Stimulated activated naive CD8-positive, alpha-beta T cell treated with anti-CD3 and anti-CD28 coated beads, Interleukin-15, Interleukin-2, amounts not matched to agents 100 U/mL and 50 U/mL, for 24 hours (primary cell): ENCODE measurements at regions not wholly inside any gene's neighbourhood (a gene's known extent, or its start where the extent isn't known, plus 50 kb on each side); places are given as distances from the start of the nearest gene placed in this dataset.
"Not testable (repeated sequence)": the region's sequence is repeated elsewhere in the genome, so short reads cannot be mapped to it uniquely, and the experiment has no call there.

Experiments
- ATAC-seq: fragments of 150-1000 bp; cut with Tn5 transposase; one replicate; pipeline ENCODE4 v1.10.0; 2021
- DNase-seq: peaks from one replicate; pipeline ENCODE4 v3.0.0; 2021

GRCh38 chr7:69439636-69440325 lies 158.5 kb upstream of the AUTS2 start:
- no peak for DNase-seq

DNA sequence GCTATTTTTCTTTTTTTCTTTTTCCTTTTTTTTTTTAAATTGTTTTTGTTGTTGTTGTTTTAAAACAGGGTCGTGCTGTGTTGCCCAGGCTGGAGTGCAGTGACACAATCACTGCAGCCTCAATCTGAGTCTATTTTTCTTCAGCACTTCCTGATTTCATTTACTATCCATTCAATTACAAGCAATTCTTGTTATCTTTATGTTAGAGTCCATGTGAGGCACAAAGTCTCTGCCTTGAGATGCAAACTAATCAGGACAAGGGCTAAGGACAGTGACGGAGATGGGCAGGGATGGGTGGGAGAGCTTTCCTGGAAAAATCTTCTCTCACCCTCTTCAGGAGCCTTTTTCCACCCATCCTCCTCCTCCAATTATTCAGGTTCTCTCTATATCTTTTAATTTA lies 157.3 kb upstream of the AUTS2 start:
- no peak for ATAC-seq
- no peak for DNase-seq

More at GRCh38 chr7:69439636-69440325, 158.5 kb upstream of the AUTS2 start:
- ATAC-seq, result no peak

DNA sequence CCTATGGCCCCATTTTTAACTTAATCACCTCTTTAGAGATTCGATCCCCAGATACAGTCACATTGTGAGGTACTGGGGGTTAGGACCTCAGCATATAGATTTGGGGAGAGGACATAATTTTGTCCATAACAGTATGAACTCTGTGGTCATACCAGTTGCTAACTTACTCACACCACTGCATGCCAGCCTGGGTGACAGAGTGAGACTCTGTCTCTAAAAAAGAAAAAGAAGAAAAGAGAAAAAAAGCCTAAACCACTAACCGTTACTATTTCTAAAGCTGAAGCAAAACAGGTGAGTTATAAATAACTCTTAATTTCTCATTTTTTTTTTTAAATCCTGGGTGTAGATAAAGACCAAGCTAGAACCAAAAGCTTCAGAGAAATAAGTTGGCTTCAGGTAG lies 155.1 kb upstream of the AUTS2 start:
- DNase-seq (no peak), ATAC-seq (no peak)

- ATAC-seq, result no peak
These were observed 152.7 kb upstream of the AUTS2 start for GRCh38 chr7:69445541-69445940.

GRCh38 chr7:69446213-69446612 lies 152.1 kb upstream of the AUTS2 start:
- not testable (repeated sequence) for ATAC-seq, DNase-seq

More at GRCh38 chr7:69445541-69445940, 152.7 kb upstream of the AUTS2 start:
- no peak for DNase-seq

DNA sequence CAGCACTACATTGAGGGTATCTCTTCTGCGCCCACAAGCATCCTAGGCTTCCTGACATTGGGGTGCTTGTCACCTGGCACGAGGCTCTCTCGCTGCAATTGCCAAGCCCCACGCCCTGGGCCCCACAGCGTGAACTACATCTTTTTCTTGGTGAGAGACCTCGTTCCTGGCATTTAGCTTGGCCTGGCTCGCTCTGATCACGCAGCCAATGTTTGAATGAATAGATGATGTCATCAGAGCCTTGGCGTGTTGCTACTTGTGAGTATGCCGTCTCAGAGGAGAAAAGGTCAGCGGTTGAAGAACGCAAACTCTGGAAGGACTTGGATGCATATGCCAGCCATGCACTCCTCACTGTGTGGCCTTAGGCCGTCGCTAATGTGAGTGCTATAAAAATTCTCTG lies 150.2 kb upstream of the AUTS2 start:
- no peak for DNase-seq
- ATAC-seq, result no peak

DNA sequence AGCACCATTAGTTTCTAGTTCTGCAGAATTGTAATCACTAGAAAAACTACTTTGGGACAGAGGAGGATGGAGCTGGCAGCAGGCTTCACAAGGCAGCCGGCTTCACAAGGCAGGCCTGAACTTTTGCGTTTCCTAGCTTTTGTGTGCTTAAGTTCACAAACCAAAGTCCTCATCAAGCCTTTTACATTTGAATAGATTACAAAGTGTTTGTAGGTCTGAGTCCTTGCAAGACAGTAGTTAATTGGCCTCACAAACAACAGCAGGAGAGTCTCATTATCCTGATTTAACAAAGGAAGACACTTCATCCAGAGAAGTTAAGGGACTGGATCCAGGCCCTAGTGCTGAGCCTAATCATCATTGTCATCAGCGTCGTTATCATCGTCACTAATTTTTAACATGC lies 147.8 kb upstream of the AUTS2 start:
- DNase-seq, result no peak
- no peak for ATAC-seq

DNA sequence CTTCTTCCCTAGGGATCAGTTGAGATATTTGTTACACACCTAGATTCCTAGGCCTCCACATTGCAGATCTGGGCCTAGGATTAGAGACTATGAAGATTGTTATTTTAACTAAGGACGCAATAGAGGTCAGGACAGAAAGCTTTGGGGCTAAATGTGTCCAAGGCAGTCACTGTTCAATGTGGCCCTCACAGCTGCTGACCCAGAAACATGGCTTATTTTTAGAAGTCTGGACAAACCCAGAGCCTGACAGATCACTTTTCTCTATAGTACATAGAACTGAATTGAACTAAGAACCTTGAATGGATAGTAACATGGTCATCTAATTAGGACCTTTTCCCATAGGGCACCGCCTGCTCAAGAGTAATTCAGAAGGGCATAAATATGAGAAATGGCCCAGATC lies 146.6 kb upstream of the AUTS2 start:
- DNase-seq (no peak), ATAC-seq (no peak)

GRCh38 chr7:69452797-69453196 lies 145.5 kb upstream of the AUTS2 start:
- no peak for ATAC-seq

GRCh38 chr7:69457595-69458504 lies 140.4 kb upstream of the AUTS2 start:
- ATAC-seq (no peak), DNase-seq (no peak)

More at GRCh38 chr7:69452797-69453196, 145.5 kb upstream of the AUTS2 start:
- DNase-seq, result no peak

GRCh38 chr7:69464035-69464434 lies 134.2 kb upstream of the AUTS2 start:
- no peak for ATAC-seq
- no peak for DNase-seq

- no peak for DNase-seq
These were observed 133.0 kb upstream of the AUTS2 start for GRCh38 chr7:69465262-69465661.

GRCh38 chr7:69467826-69468225 lies 130.4 kb upstream of the AUTS2 start:
- ATAC-seq (no peak), DNase-seq (no peak)

More at GRCh38 chr7:69465262-69465661, 133.0 kb upstream of the AUTS2 start:
- no peak for ATAC-seq

DNA sequence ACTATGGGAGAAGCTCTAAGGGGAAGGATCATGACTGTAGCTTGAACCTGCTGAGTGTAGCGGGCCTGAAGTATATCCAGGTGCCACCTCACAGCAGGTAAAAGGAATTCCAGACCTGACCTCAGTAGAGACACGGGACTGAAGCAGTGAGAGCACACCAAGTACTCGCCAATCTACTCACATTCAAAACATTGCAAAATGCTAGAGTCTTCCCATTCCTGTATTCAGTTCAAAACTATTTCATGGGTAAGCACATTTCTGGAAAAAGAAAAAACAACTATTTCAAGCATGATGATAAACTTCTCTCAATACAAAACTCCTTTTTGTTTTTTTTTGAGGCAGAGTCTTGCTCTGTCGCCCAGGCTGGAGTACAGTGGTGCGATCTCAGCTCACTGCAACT lies 121.9 kb upstream of the AUTS2 start:
- ATAC-seq (no peak), DNase-seq (no peak)

- no peak for DNase-seq
- ATAC-seq, result no peak
These were observed 115.6 kb upstream of the AUTS2 start for GRCh38 chr7:69482676-69483075.

DNA sequence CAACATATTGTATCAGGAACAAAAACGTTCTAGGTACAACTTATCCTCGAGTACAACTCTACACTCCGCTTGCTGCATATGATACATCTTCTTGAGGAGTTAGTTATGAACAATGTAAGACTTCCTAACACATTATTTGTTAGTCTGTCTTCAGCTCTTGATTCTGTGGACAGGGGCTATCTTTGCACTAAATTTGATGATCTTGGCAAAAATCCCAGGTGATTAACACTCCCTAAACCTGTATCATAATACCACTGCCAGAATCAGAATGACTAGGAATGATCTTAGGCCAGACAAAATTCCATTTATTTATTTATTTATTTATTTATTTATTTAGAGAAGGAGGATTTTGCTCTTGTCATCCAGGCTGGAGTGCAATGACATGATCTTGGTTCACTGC lies 108.7 kb upstream of the AUTS2 start:
- DNase-seq, result no peak
- no peak for ATAC-seq

GRCh38 chr7:69498671-69499070 lies 99.6 kb upstream of the AUTS2 start:
- ATAC-seq (no peak), DNase-seq (no peak)

DNA sequence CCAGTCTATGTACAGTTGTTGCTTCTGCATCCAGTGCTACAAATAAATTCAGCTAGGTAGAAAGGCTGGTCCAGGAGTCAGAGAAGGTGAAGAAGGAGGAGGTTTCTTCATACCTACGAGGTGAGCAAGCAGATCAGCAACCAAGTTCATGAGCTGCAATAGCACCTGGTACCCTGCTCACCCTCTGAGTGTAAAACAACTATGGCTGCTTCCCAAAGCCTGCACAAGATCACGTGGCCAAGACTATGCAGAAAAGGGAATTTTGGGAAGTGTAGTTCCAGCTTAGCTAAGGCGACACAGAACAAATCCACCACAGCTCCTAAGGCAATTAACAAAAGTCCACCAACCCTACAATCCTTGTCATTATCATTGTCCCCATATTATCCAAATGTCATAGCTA lies 95.9 kb upstream of the AUTS2 start:
- ATAC-seq (no peak), DNase-seq (no peak)

- ATAC-seq, result no peak
These were observed 93.4 kb upstream of the AUTS2 start for GRCh38 chr7:69504733-69505420.

GRCh38 chr7:69508736-69509135 lies 89.5 kb upstream of the AUTS2 start:
- DNase-seq, result no peak
- no peak for ATAC-seq

More at GRCh38 chr7:69504733-69505420, 93.4 kb upstream of the AUTS2 start:
- no peak for DNase-seq

DNA sequence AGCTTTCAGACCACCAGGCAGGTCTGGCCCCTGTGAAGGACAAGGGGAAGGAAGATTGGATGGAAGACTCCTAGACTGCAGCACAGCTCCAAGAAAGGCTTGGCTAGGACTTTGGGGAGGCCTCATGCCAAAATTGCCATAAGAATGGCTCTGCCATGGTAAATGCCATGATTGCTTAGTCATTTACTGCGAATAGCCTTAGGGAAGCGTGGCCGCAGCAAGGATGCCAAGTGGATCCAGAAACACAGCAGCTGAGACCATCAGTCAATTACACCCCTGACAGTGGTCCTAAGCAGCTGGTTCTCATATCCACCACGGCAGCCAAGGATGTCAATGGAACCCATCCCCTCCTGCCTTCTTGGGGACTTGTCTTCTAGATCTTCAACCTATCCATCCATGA lies 88.2 kb upstream of the AUTS2 start:
- no peak for ATAC-seq
- no peak for DNase-seq

DNA sequence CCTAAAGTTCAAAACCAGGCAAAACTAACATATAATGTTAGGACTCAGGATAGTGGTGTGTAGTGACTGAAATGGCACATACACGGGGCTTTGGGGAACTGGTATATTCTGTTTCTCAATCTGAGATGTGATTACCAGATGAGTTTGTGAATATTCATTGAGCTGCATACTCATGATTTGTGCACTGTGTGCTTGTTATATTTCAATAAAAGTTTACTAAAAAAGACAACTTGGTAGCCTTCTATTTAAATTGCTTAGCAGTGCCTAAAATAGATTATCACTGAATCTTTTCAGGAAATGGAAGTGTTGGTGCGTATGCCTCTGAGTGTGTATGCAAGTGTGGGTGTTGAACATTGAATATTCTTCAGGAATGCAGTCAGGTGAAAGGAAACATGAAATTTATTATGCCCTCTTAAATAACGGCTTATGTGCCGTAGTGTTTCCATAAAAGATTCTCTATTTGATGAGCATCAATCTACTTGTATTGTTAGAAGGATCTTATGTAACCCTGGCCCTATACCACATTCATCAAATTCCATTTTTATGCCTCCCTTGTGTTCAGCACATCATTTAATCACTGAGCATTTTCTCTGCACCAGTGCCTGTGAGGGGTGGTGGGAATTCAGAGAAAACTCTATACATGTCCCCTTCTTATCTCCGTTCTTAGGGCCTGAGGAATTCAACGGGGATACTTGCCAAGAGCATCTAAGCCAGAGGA lies 82.6 kb upstream of the AUTS2 start:
- DNase-seq, result no peak
- no peak for ATAC-seq
